NT2/D1 (cell line): ENCODE measurements at regions not wholly inside any gene's neighbourhood (a gene's known extent, or its start where the extent isn't known, plus 50 kb on each side); places are given as distances from the start of the nearest gene placed in this dataset.

Source experiments
- DNase-seq: peaks from one replicate; pipeline ENCODE4 v3.0.0-alpha.2; 2011; ENCODE audit warnings: low read depth, low spot score
- H3K27me3 ChIP-seq: 2 replicates; pipeline ENCODE4 v1.6.0; 2011; ENCODE audit warnings: mild to moderate bottlenecking; ENCODE audit not compliant: insufficient read length, insufficient read depth
- H3K36me3 ChIP-seq: 2 replicates; pipeline ENCODE4 v1.6.1; 2011; ENCODE audit warnings: mild to moderate bottlenecking, low read length, mixed read lengths; ENCODE audit not compliant: insufficient read depth, insufficient read length
- H3K4me1 ChIP-seq: 2 replicates; pipeline ENCODE4 v1.5.1; 2011; ENCODE audit not compliant: insufficient read depth, insufficient read length
- H3K4me3 ChIP-seq: 2 replicates; pipeline ENCODE4 v1.5.1; 2011; ENCODE audit warnings: low read depth; ENCODE audit not compliant: insufficient read length
- H3K9ac ChIP-seq: 2 replicates; pipeline ENCODE4 v1.6.0; 2011; ENCODE audit warnings: low read depth; ENCODE audit not compliant: insufficient read length
- H3K9me3 ChIP-seq: 2 replicates; pipeline ENCODE4 v1.5.1; 2011; ENCODE audit warnings: mild to moderate bottlenecking, low read length; ENCODE audit not compliant: insufficient read depth
- SUZ12 ChIP-seq: IDR thresholded peaks from 2 replicates; pipeline ENCODE4 v1.6.1; 2011; ENCODE audit not compliant: insufficient read length, insufficient read depth; ENCODE audit errors: extremely low read depth
- YY1 ChIP-seq: IDR thresholded peaks from 2 replicates; pipeline ENCODE4 v1.6.1; 2011; ENCODE audit not compliant: insufficient read length, insufficient read depth
- ZNF274 ChIP-seq: IDR thresholded peaks from 2 replicates; pipeline ENCODE4 v1.6.1; 2011; ENCODE audit warnings: mild to moderate bottlenecking, low read depth, low read length

GRCh38 chr7:18103436-18104218 is 76.0 kb upstream of the PRPS1L1 start:
- DNase-seq = no peak
- Histone ChIP-seq H3K27me3 (no peaks in the 10 kb centered on the region), H3K9me3 (no peaks in the 10 kb centered on the region), H3K36me3 (no peaks in the 10 kb centered on the region), H3K4me3 (no peak overlapping the region), H3K4me1 (no peaks in the 10 kb centered on the region), H3K9ac (no peak overlapping the region)
- no peak for TF ChIP-seq ZNF274
- no peak for TF ChIP-seq YY1
- no peak for TF ChIP-seq SUZ12

GRCh38 chr7:18109762-18110161 is 82.1 kb upstream of the PRPS1L1 start:
- Histone ChIP-seq H3K9me3 (no peaks in the 10 kb centered on the region), H3K36me3 (no peaks in the 10 kb centered on the region), H3K4me3 (no peak overlapping the region), H3K9ac (no peak overlapping the region), H3K4me1 (no peaks in the 10 kb centered on the region), H3K27me3 (no peaks in the 10 kb centered on the region)
- TF ChIP-seq YY1 (no peak), ZNF274 (no peak), SUZ12 (no peak)
- DNase-seq = no peak

GRCh38 chr7:18116661-18117060 is 89.0 kb upstream of the PRPS1L1 start:
- no peak overlapping the region for H3K9ac ChIP-seq
- H3K9me3 ChIP-seq = no peaks in the 10 kb centered on the region
- H3K4me3 ChIP-seq = no peak overlapping the region
- TF ChIP-seq ZNF274 (no peak), SUZ12 (no peak), YY1 (no peak)
- H3K36me3 ChIP-seq = no peaks in the 10 kb centered on the region
- no peaks in the 10 kb centered on the region for H3K4me1 ChIP-seq
- no peak for DNase-seq
- H3K27me3 ChIP-seq = no peaks in the 10 kb centered on the region

GRCh38 chr7:18117482-18117881 is 89.8 kb upstream of the PRPS1L1 start:
- no peak for DNase-seq
- no peaks in the 10 kb centered on the region for H3K4me1 ChIP-seq
- H3K4me3 ChIP-seq = no peak overlapping the region
- TF ChIP-seq ZNF274 (no peak), YY1 (no peak), SUZ12 (no peak)
- H3K9me3 ChIP-seq = no peaks in the 10 kb centered on the region
- no peaks in the 10 kb centered on the region for H3K27me3 ChIP-seq
- no peak overlapping the region for H3K9ac ChIP-seq
- no peaks in the 10 kb centered on the region for H3K36me3 ChIP-seq

GRCh38 chr7:18119985-18120384 is 92.3 kb upstream of the PRPS1L1 start:
- Histone ChIP-seq H3K36me3 (no peaks in the 10 kb centered on the region), H3K9me3 (no peaks in the 10 kb centered on the region), H3K27me3 (no peaks in the 10 kb centered on the region), H3K4me1 (no peaks in the 10 kb centered on the region), H3K9ac (no peak overlapping the region), H3K4me3 (no peak overlapping the region)
- DNase-seq = peak; percentile 25
- TF ChIP-seq YY1 = no peak
- no peak for TF ChIP-seq SUZ12
- no peak for TF ChIP-seq ZNF274

GRCh38 chr7:18123508-18124239 is 96.0 kb upstream of the PRPS1L1 start:
- no peaks in the 10 kb centered on the region for H3K4me1 ChIP-seq
- H3K9me3 ChIP-seq = no peaks in the 10 kb centered on the region
- no peak for TF ChIP-seq SUZ12
- TF ChIP-seq YY1 = no peak
- TF ChIP-seq ZNF274 = no peak
- H3K4me3 ChIP-seq = no peak overlapping the region
- H3K36me3 ChIP-seq = no peaks in the 10 kb centered on the region
- no peaks in the 10 kb centered on the region for H3K27me3 ChIP-seq
- no peak overlapping the region for H3K9ac ChIP-seq
- DNase-seq = no peak

GRCh38 chr7:18125476-18125875 is 97.8 kb upstream of the PRPS1L1 start:
- TF ChIP-seq YY1 = no peak
- no peak for TF ChIP-seq ZNF274
- no peak for TF ChIP-seq SUZ12
- Histone ChIP-seq H3K4me1 (no peaks in the 10 kb centered on the region), H3K9ac (no peak overlapping the region), H3K27me3 (no peaks in the 10 kb centered on the region), H3K36me3 (no peaks in the 10 kb centered on the region), H3K9me3 (no peaks in the 10 kb centered on the region), H3K4me3 (no peak overlapping the region)
- no peak for DNase-seq
